AG09319 (cell line): ENCODE measurements at regions not wholly inside any gene's neighbourhood (a gene's known extent, or its start where the extent isn't known, plus 50 kb on each side); places are given as distances from the start of the nearest gene placed in this dataset.

Experiments used
- DNase-seq: peaks from one replicate; pipeline ENCODE4 v3.0.0-alpha.2; 2010; ENCODE audit warnings: low read depth; ENCODE audit errors: extremely low read depth
- CTCF ChIP-seq: IDR thresholded peaks from 2 replicates; pipeline ENCODE4 v1.5.1; 2011; ENCODE audit warnings: low read depth, mild to moderate bottlenecking, inconsistent platforms, low read length, moderate library complexity

GRCh38 chr1:228898582-228898992 is 163.3 kb downstream of the RHOU start:
- DNase-seq: no peak
- TF ChIP-seq CTCF: no peak

DNA sequence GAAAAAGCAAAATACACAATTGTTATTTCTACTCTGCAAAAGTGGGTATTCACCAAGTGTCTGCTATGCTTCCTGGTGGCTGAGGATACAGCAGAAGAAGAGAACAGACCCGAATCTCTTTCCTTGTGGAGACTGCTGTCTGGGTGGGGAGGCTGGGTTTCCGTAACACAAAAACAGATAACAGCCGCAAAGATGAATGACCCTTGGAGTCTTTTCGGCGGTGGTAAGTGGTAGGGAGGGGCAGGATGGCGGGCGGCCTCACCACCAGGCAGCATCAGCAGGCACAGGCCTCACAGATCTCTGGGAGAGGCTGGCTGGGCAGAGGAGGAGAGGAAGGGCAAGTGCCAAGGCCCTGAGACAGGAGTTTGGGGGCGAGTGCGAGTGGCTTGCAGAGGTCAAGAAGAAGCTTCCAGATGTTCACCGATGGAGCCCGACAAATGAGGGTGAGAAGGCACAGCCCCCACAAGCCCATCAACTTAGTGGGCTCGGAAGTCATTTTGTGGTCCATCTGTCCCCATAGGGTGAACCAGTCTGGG is 164.2 kb downstream of the RHOU start:
- DNase-seq: no peak
- no peak for TF ChIP-seq CTCF

DNA sequence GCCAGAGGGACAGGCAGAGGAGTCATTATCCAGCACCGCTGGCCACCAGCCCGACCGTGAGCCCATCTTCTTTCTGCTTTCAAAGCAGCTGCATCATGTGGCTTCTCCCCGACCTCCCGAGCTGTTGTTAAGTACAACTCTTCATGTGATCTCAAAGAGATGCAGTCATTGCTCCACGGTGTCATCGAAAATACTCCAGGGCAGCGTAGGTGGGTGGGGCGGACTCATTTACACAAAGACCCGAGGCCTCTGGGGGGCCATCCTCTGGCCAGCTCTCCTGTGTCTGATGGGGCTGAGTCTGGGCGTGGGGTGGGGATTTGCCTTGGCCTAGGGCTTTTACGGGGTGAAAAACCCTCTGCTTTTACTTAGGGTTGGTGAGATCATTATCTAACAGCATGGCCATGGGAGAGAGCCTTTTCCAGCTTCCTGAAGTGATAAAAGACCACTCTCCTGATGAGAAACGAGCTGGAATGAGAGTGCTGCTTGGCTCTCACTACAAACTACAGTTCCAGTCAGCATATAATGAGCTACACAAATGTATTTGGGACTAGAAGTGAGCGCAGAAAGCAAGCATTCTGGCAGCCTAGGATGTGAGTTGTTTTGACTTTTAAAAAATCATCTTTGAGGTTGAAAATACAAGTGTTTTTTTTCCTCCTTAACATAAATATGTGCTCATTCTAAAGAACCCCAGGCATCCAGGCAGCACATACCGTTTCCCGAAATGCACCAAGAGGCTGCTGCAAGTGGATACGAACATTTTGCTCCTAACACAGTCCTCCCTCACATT is 165.0 kb downstream of the RHOU start:
- DNase-seq: no peak
- TF ChIP-seq CTCF: no peak

GRCh38 chr1:228900886-228901392 is 165.7 kb downstream of the RHOU start:
- DNase-seq: no peak
- no peak for TF ChIP-seq CTCF

- no peak for DNase-seq
- no peak for TF ChIP-seq CTCF
Measured at GRCh38 chr1:228901936-228902681, 166.8 kb downstream of the RHOU start.

- peak; percentile 90 for DNase-seq
- TF ChIP-seq CTCF: no peak
Measured at GRCh38 chr1:228902781-228903433, 167.6 kb downstream of the RHOU start.
